NCI-H774 (cell line): ENCODE measurements at regions not wholly inside any gene's neighbourhood (a gene's known extent, or its start where the extent isn't known, plus 50 kb on each side); places are given as distances from the start of the nearest gene placed in this dataset.
"Not testable (repeated sequence)": the region's sequence is repeated elsewhere in the genome, so short reads cannot be mapped to it uniquely, and the experiment has no call there.

ENCODE experiments used
- DNase-seq: peaks from one replicate; lab custom pipeline; 2025; lab: John Stamatoyannopoulos, UW

DNA sequence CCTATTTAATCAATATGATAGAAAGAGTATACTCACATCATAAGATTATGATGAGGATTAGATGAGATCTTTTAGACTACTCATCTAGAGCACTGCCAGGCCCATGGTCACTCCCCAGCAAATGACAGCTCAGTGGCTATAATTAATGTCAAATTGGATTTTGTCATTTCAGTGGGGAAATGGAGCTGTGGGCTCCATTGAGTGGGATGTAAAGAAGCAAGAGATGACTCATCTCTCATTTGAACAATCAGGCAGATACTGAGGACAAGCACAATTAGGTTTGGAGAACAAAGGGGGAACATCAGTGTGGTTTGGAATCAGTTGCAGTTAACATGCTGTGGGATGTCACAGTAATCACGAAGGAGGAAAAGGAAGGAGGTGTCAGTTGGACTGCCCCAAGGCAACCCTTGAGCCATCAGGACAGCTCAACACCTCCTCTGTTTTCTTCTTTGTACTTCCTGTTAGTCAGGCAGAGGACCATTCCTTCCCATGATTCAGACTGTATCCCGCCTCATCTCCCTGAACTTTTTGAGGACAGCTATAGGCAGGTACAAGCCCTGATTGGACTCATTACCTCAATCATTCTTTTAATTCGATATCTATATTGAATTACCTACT is 473.7 kb upstream of the ISX start:
- DNase-seq, result no peak

DNA sequence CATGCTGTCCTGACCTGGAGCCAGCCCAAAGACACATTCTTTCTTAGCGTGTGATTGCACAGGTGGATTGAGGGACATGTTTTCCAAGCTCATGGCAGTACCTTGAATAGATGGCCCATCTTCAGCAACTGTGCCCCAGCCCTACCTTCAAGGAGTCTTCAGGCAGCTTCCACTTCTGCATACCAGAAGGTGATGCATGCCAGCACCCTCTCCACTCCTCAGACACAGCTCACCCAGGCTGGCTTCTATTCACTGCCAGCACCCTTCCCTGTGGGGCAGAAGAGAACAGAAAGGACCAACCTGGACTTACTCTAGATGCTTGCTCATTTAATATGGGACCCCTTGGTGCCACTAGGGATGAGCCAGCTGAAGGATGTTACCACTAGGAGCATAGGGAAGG is 466.4 kb upstream of the ISX start:
- no peak for DNase-seq

DNA sequence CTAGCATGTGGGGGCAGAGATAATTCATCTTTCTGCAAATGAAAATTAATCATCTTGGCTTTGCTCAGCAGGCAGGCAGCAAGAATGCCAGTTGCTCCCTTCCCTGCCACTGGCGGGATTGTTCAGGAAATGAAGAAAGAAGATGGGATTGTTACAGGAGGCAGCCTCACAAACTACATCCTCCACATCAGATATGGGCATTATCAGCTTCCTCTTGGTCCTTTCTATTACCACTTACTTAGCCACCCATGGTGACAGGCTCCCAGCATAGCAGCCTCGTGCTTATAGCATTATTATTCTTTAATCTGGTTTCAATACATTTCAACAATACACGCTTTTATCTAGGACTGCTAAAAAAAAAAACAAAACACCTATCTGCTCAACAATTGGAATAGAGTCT is 461.6 kb upstream of the ISX start:
- DNase-seq, result no peak

DNA sequence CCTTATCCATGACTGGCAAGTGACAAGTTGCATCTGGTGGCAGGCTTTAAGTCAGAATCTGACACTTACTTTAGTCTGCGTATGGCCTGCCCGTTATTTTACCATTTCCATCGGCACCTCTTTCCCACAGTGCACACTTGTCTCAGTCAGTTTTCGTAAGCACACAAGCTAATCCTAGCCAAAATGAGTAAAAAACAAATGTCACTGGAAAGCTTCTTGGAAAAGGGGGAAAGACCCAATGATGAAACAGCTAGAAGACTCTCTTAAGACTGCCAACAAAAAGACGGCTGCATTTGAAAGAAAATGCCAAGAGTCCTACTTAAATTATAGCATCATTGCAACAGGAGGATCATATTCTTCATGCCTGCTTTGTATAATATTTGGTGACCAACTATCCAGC is 457.9 kb upstream of the ISX start:
- no peak for DNase-seq

DNA sequence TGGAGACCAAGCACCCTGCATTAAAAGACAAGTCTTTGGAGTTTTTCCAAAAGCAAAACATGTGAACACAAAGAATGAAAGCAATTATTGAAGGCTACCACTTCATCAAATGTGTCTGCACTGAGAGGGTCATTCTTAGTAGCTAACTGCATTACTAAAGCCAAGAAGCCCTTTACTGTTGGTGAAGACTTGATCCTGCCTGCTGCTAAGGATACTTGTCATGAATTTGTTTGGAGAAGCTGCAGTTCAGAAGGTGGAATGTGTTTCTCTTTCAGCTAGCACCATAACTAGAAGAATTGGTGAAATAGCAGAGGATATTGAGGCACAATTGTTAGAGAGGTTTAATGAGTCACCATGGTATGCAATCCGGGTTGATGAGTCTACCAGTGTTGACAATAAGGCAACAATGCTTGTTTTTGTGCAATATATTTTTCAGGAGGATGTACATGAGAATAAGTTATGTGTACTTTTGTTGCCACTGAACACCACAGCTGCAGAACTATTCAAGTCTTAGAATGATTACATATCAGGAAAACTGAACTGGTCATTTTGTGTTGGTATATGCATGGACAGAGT is 457.3 kb upstream of the ISX start:
- DNase-seq, result no peak

DNA sequence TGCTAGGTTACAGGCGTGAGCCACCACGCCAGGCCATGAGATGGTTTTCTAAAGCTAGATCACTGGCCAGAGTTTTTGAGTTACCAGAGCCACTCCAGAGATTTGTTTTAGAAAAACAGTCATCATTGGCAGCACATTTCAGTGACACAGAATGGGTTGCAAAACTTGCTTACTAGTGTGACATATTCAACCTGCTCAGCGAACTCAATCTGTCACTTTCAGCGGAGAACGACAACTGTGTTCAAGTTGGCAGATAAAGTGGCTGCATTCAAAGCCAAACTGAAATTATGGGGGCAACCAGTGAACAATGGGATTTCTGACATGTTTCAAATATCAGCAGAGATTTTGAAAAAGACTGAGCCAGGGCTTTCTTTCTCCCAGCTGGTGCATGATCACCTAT is 456.3 kb upstream of the ISX start:
- DNase-seq, result no peak

DNA sequence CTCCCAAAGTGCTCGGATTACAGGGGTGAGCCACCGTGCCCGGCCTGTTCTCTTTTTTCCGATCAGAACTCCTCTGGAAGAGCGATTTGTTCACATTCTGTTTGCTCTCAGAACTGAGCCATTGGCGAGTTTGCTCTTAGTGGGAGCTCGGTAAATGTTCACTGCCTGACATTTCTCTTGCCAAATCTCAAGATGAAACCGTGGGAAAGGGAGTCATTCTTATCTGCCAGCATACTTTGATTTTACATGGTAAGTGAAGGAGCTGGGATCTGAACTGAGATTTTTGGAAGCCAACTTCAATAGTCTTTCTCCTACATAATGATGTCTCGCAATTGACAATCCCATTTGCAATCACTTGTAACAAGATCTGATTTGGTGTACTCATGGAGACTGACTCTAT is 445.8 kb upstream of the ISX start:
- no peak for DNase-seq

DNA sequence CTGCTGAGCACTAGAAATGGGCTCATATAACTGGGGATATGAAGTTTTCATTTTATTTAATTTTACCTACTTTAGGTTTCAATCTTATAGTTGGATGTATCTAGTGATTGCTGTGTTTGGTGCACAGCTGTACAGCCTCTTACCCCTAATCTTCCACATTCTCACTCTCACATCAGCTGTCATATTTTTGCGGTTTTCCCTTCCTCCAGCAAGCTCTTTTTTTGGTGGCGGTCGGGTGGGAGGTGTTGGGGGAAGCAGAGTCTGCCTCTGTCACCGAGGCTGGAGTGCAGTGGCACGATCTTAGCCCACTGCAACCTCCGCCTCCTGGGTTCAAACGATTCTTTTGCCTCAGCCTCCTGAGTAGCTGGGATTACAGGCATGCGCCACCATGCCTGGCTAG is 445.1 kb upstream of the ISX start:
- DNase-seq, result no peak

DNA sequence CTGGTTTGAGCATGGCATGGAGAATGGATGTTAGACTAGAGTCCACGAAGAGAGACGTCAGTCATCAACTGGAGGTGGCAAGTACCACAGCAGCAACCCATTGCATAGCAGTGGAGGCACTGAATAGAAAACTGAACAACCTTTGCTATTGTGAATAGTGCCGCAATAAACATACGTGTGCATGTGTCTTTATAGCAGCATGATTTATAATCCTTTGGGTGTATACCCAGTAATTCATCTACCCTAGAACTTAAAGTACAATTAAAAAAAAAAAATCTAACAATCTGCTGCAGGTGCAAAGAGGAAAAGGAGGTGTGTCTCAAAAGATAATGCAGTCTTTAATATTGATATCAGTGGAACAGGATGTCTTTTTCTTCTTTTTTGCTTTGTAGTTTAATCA is 443.4 kb upstream of the ISX start:
- no peak for DNase-seq

DNA sequence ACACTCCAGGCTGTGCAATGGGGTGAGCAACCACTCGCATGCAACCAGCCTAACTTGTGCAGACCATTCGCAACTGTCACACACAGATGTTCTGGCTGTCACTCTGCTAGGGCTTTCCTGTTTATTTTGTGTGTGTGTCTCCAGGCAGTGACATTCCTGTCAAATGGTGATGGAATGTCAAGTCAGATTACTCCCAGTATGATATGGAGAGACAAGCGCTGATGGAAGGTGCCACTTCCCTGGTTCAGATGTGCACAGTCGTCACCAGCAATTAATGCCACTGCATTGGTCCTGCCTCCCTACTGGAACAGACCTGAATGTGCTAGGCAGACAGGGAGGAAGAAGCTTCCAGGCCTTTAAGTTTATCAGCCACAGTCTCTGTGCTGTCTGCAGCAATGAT is 442.4 kb upstream of the ISX start:
- DNase-seq, result no peak

DNA sequence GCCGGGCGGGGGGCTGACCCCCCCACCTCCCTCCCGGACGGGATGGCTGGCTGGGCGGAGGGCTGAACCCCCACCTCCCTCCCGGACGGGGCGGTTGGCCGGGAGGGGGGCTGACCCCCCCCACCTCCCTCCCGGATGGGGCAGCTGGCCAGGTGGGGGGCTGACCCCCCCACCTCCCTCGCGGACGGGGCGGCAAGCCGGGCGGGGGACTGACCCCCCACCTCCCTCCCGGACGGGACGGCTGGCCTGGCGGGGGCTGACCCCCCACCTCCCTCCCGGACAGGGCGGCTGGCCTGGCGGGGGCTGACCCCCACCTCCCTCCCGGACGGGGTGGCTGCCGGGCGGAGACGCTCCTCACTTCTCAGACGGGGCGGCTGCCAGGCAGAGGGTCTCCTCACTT is 440.1 kb upstream of the ISX start:
- not testable (repeated sequence) for DNase-seq

DNA sequence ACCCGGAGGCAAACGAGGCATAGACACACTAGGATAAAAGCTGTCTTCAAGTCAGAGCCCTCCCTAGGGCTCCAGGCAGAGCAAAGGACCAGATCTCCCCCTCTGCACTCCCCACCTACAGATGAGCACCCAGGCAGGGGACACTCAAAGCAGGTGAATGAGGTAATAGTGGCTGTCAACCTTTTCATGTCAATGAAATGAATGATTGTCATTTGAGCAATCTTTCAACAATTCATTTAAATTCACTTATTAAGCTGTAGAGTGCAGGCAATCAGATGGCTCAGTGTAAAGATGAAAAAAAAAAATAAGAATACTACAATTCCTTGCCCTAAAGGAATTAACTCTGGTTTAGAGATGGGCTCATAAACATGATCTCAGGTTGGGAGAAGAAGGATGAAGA is 427.8 kb upstream of the ISX start:
- no peak for DNase-seq

DNA sequence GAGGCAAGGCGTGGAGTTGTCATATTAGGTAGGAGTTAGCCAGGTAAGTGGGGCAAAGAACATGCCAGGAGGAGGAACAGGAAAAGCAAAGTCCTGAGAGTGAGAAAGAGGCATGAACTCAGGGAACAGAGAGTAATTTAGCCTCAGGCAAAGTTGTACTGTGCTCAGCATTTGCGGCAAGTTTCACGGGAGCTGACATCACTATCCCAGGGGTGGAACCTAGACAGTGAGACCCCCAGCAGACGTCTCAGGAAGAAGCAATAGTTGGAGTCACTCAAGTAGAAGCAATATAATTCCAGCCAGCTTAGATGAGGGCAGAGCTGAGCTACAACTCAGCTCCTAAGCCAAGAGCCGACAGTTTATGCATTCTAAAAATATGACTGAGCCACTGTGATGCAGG is 426.0 kb upstream of the ISX start:
- no peak for DNase-seq

DNA sequence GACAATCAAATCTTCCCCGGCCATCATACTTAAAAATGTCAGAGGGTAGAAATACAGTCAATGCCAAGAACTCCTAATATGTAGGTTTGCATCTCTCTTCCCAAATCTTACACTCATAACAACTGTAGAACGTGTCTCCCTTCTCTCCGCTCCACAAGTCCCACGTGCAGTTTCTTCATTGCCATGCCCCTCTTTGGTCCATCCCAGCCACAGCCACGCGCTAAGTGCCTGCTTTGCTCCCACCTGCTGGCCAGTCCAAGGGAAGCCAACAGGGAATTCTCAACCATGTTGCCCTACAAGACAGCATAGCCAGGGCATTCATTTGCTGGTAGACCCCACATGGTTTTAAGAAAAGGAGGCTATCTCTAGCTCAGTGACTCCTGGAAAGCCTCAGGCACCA is 420.6 kb upstream of the ISX start:
- no peak for DNase-seq

DNA sequence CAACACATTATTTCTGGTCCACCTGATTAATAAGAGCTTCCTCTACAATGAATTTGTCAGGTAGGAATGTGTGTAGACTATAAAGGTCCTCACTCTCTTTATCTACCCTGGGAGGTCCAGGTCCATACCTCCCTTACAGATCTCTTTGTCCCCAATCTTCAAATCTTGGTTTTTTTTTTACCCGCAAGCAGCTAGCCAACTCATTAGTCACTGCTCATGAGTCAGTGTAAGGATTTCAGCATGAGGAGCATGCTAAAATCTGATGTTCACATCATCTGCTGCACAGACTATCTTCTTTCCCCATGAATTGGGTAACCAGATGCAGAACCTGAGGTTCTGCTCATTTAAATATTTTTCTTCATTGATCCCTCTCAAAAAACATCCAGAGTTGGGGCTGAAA is 397.0 kb upstream of the ISX start:
- no peak for DNase-seq

DNA sequence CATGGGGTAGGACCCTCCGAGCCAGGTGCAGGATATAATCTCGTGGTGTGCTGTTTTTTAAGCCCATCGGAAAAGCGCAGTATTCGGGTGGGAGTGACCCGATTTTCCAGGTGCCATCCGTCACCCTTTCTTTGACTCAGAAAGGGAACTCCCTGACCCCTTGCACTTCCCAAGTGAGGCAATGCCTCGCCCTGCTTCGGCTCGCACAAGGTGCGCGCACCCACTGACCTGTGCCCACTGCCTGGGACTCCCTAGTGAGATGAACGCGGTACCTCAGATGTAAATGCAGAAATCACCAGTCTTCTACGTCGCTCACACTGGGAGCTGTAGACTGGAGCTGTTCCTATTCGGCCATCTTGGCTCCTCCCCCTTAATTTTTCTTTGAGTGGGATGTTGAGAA is 382.9 kb upstream of the ISX start:
- not testable (repeated sequence) for DNase-seq

DNA sequence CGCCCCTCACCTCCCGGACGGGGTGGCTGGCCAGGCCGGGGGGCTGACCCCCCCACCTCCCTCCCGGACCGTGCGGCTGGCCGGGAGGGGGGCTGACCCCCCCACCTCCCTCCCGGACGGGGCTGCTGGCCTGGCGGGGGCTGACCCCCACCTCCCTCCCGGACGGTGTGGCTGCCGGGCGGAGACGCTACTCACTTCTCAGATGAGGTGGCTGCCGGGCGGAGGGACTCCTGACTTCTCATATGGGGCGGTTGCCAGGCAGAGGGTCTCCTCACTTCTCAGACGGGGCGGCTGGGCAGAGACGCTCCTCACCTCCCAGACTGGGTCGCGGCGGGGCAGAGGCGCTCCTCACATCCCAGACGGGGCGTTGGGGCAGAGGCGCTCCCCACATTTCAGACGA is 381.7 kb upstream of the ISX start:
- not testable (repeated sequence) for DNase-seq

DNA sequence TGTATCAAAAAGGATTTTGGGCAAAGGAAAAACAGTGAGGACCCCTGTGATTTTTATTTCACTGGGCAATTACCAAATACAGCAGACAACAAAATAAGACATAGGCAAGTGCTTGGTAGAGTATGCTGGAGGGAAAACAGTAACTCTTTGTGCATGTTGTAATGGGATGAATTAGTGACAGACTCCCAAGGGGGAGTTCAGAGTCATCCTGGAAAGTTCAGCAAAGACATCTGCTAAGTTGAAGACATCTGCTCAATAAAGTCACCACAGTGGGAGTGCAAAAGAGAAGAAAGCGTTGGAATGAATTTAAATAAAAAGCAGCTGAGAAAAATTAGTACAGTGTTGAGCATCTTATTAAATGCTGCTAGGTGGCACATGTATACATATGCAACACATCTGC is 378.8 kb upstream of the ISX start:
- no peak for DNase-seq

DNA sequence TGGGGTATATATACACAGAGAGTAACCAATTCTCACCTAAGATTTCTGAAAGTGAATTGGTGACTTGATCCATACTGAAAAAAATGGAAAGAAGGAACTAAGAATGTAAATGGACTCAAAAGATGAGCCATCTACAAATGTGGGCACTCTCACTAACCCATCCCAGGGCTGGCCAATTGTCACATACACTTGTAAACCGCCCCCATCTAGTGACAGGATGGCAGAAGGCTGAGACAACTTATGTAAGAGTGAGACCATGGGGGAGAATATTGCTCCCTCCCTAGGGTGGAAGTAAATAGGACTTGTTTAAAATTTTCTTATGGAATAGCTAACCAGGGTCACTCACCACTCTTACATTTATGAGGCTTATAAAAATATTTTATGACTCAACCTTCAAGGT is 377.1 kb upstream of the ISX start:
- no peak for DNase-seq

DNA sequence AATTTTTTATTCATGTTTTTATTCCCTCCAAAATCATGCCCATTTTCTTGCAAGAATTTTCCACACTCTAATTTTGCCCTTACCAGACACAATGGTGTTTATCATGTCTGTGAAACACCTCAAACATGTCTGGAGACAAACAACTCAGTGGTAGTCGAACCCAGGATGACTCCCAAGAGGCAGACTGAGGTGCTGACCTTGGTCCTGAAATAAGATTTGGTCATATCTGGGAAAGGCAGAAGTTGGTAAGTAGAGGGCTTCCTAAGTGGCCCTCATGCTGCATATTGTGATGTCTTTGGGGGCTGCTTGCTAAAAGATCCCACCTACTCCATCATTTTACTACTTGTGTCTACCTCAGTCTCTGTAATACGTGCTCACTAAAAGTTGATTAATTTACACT is 369.4 kb upstream of the ISX start:
- no peak for DNase-seq

DNA sequence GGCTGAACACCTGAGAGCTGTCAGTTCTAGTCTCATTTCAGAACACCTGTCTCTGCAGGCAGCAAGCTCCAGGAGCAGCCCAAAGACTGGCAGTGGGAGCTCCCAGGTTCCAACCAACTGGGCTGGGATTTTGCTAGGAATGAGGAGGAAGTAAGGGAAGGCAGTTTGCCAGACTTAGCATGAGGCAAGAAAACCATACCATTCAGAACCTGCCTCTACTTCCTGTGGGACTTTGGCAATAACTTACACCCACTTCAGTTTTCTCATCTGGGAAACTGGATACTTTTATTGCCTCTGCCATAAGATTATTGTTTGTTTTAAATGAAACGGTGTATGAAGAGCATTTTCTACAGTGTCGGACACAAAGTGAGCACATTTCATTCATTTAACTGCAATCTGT is 363.7 kb upstream of the ISX start:
- DNase-seq, result no peak

DNA sequence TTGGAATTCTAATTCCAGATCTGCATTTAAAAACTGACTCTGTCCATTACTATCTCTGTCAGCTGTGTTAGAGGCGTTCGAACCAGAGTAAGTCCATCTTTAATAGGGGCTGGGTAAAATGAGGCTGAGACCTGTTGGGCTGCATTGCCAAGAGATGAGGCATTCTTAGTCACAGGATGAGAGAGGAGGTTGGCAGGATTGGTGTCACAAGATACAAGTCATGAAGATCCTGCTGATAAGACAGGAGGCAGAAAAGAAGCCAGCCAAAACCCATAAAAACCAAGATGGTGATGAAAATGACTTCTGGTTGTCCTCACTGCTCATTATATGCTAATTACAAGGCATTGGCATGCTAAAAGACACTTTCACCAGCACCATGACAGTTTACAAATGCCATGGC is 356.3 kb upstream of the ISX start:
- no peak for DNase-seq

DNA sequence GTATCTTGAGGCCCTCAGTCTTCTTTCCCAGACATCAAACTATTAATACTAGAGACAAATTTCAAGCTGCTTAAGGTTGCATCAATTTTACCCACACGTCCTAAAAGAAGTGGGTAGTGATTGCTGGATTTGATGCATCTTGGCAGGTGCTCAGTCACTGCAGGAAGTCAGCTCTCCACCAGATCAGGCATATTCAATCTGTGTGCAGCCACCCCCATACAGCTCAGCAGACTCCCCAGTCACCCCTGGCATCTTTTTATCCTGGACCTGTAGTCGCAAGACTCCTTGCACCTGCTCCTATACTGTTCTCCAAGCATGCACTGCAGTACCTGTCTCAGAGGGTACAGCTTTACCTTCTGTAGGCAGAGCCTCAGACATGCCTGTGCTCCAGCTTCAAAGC is 343.1 kb upstream of the ISX start:
- no peak for DNase-seq

DNA sequence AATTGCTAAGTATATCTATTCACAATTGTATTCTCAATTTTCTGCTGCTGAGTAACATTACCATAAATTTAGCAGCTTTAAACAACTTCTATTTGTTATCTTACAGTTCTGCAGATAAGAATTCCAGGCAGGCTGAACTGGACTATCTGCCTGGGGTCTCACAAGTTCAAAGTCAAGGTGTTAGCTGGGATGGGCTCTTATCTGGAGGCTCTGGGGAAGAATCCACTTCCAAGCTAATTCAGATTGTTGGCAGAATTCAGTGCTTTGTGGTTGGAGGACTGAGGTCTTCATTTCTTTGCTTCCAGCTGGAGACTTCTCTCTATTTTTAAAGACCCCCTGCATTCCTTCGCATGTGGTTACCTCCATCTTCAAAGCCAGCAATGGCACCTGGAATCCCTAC is 329.9 kb upstream of the ISX start:
- DNase-seq, result no peak
